ENCODE measurements at regions not wholly inside any gene's neighbourhood (a gene's known extent, or its start where the extent isn't known, plus 50 kb on each side); places are given as distances from the start of the nearest gene placed in this dataset.

GRCh38 chr1:5410652-5411051 lies 581.6 kb downstream of the NPHP4 start:
- TF ChIP-seq CTCF (IDR thresholded peaks at IDR 0.05; ENCODE audit: low read length, missing control alignments): no peak
- DNase-seq (ENCODE audit: low read depth): no peak
- H3K4me3 ChIP-seq (replicated peaks; ENCODE audit: low read depth, low read length): no peak overlapping the region

- no peak for TF ChIP-seq CTCF (IDR thresholded peaks at IDR 0.05; ENCODE audit: low read length, missing control alignments)
Observed at GRCh38 chr1:5408401-5408800, 583.8 kb downstream of the NPHP4 start.

GRCh38 chr1:5405263-5405662 lies 587.0 kb downstream of the NPHP4 start:
- TF ChIP-seq CTCF (IDR thresholded peaks at IDR 0.05; ENCODE audit: low read length, missing control alignments): no peak
- H3K4me3 ChIP-seq (replicated peaks; ENCODE audit: low read depth, low read length): no peak overlapping the region
- DNase-seq (ENCODE audit: low read depth): no peak

More at GRCh38 chr1:5408401-5408800, 583.8 kb downstream of the NPHP4 start:
- no peak overlapping the region for H3K4me3 ChIP-seq (replicated peaks; ENCODE audit: low read depth, low read length)
- no peak for DNase-seq (ENCODE audit: low read depth)

GRCh38 chr1:5404412-5405203 lies 587.6 kb downstream of the NPHP4 start:
- DNase-seq (ENCODE audit: low read depth): no peak
- no peak for TF ChIP-seq CTCF (IDR thresholded peaks at IDR 0.05; ENCODE audit: low read length, missing control alignments)
- no peak overlapping the region for H3K4me3 ChIP-seq (replicated peaks; ENCODE audit: low read depth, low read length)

- no peak overlapping the region for H3K4me3 ChIP-seq (replicated peaks; ENCODE audit: low read depth, low read length)
- DNase-seq (ENCODE audit: low read depth): no peak
- no peak for TF ChIP-seq CTCF (IDR thresholded peaks at IDR 0.05; ENCODE audit: low read length, missing control alignments)
Observed at GRCh38 chr1:5403935-5404334, 588.3 kb downstream of the NPHP4 start.

GRCh38 chr1:5402618-5403017 lies 589.6 kb downstream of the NPHP4 start:
- no peak overlapping the region for H3K4me3 ChIP-seq (replicated peaks; ENCODE audit: low read depth, low read length)
- TF ChIP-seq CTCF (IDR thresholded peaks at IDR 0.05; ENCODE audit: low read length, missing control alignments): no peak
- no peak for DNase-seq (ENCODE audit: low read depth)

GRCh38 chr1:5399771-5400170 lies 592.5 kb downstream of the NPHP4 start:
- TF ChIP-seq CTCF (IDR thresholded peaks at IDR 0.05; ENCODE audit: low read length, missing control alignments): no peak
- H3K4me3 ChIP-seq (replicated peaks; ENCODE audit: low read depth, low read length): no peak overlapping the region
- no peak for DNase-seq (ENCODE audit: low read depth)

Measured in fibroblast of pulmonary artery (primary cell).